ENCODE measurements at regions not wholly inside any gene's neighbourhood (a gene's known extent, or its start where the extent isn't known, plus 50 kb on each side); places are given as distances from the start of the nearest gene placed in this dataset.

DNA sequence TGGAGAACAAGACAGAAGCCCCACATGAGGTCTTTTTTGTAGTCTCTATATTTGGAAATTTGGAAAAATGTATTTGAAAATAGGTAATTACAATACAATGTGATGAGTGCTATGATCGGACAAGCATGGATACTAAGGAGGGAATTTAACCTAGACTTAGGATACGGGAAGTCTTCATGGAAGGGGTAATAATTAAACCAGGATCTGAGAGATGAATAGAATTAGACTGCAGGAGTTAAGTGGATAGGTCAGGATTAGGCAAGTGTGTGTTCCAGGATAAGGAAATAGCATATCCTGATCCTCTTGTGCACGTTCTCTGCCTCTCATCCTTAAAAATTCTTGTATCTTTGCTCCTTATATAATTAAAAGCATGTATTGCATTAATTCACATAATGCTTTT, 223.3 kb upstream of the PRICKLE1 start:
- TF ChIP-seq TCF7 (CRISPR knock-in tag; IDR thresholded peaks at IDR 0.05; ENCODE audit: low read depth) (no peak), NR1H2 (CRISPR knock-in tag; IDR thresholded peaks at IDR 0.05) (no peak), NFYB (CRISPR knock-in tag; conservative IDR thresholded peaks at IDR 0.05; ENCODE audit: low read depth) (no peak), RORB (CRISPR knock-in tag; IDR thresholded peaks at IDR 0.05) (no peak), ZNF219 (CRISPR knock-in tag; IDR thresholded peaks at IDR 0.05; ENCODE audit: borderline replicate concordance) (no peak), CREM (CRISPR knock-in tag; IDR thresholded peaks at IDR 0.05) (no peak), ZNF317 (CRISPR knock-in tag; IDR thresholded peaks at IDR 0.05; ENCODE audit: borderline replicate concordance, low read depth) (no peak), JAZF1 (CRISPR knock-in tag; IDR thresholded peaks at IDR 0.05) (no peak), GTF2I (CRISPR knock-in tag; conservative IDR thresholded peaks at IDR 0.05) (no peak), TP53 (CRISPR knock-in tag; IDR thresholded peaks at IDR 0.05) (no peak), PRRX2 (CRISPR knock-in tag; IDR thresholded peaks at IDR 0.05) (no peak), ETV6 (CRISPR knock-in tag; IDR thresholded peaks at IDR 0.05) (no peak), FOXP1 (CRISPR knock-in tag; IDR thresholded peaks at IDR 0.05; ENCODE audit: borderline replicate concordance) (no peak), ELF4 (CRISPR knock-in tag; IDR thresholded peaks at IDR 0.05; ENCODE audit: low read depth) (no peak), NFATC4 (CRISPR knock-in tag; IDR thresholded peaks at IDR 0.05) (no peak), EMX1 (CRISPR knock-in tag; IDR thresholded peaks at IDR 0.05) (no peak)
- TF ChIP-seq, protein P1, sequence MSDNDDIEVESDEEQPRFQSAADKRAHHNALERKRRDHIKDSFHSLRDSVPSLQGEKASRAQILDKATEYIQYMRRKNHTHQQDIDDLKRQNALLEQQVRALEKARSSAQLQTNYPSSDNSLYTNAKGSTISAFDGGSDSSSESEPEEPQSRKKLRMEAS (CRISPR knock-in tag; IDR thresholded peaks at IDR 0.05), result no peak
- TF ChIP-seq, protein P2, sequence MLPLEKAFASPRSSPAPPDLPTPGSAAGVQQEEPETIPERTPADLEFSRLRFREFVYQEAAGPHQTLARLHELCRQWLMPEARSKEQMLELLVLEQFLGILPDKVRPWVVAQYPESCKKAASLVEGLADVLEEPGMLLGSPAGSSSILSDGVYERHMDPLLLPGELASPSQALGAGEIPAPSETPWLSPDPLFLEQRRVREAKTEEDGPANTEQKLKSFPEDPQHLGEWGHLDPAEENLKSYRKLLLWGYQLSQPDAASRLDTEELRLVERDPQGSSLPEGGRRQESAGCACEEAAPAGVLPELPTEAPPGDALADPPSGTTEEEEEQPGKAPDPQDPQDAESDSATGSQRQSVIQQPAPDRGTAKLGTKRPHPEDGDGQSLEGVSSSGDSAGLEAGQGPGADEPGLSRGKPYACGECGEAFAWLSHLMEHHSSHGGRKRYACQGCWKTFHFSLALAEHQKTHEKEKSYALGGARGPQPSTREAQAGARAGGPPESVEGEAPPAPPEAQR (CRISPR knock-in tag; IDR thresholded peaks at IDR 0.05), result no peak
- TF ChIP-seq, protein P3, sequence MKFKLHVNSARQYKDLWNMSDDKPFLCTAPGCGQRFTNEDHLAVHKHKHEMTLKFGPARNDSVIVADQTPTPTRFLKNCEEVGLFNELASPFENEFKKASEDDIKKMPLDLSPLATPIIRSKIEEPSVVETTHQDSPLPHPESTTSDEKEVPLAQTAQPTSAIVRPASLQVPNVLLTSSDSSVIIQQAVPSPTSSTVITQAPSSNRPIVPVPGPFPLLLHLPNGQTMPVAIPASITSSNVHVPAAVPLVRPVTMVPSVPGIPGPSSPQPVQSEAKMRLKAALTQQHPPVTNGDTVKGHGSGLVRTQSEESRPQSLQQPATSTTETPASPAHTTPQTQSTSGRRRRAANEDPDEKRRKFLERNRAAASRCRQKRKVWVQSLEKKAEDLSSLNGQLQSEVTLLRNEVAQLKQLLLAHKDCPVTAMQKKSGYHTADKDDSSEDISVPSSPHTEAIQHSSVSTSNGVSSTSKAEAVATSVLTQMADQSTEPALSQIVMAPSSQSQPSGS (CRISPR knock-in tag; IDR thresholded peaks at IDR 0.05; ENCODE audit: borderline replicate concordance, low read depth), result no peak
- TF ChIP-seq, protein P4, sequence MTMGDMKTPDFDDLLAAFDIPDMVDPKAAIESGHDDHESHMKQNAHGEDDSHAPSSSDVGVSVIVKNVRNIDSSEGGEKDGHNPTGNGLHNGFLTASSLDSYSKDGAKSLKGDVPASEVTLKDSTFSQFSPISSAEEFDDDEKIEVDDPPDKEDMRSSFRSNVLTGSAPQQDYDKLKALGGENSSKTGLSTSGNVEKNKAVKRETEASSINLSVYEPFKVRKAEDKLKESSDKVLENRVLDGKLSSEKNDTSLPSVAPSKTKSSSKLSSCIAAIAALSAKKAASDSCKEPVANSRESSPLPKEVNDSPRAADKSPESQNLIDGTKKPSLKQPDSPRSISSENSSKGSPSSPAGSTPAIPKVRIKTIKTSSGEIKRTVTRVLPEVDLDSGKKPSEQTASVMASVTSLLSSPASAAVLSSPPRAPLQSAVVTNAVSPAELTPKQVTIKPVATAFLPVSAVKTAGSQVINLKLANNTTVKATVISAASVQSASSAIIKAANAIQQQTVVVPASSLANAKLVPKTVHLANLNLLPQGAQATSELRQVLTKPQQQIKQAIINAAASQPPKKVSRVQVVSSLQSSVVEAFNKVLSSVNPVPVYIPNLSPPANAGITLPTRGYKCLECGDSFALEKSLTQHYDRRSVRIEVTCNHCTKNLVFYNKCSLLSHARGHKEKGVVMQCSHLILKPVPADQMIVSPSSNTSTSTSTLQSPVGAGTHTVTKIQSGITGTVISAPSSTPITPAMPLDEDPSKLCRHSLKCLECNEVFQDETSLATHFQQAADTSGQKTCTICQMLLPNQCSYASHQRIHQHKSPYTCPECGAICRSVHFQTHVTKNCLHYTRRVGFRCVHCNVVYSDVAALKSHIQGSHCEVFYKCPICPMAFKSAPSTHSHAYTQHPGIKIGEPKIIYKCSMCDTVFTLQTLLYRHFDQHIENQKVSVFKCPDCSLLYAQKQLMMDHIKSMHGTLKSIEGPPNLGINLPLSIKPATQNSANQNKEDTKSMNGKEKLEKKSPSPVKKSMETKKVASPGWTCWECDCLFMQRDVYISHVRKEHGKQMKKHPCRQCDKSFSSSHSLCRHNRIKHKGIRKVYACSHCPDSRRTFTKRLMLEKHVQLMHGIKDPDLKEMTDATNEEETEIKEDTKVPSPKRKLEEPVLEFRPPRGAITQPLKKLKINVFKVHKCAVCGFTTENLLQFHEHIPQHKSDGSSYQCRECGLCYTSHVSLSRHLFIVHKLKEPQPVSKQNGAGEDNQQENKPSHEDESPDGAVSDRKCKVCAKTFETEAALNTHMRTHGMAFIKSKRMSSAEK (CRISPR knock-in tag; IDR thresholded peaks at IDR 0.05; ENCODE audit: borderline replicate concordance), result no peak
- Mint-ChIP-seq H3K27ac (no peak overlapping the region), H3K4me3 (no peak overlapping the region), H3K27me3 (ENCODE audit: low read depth) (no peaks in the 10 kb centered on the region), H3K9me3 (no peaks in the 10 kb centered on the region), H3K4me1 (peaks cover 11% of the 10 kb centered on the region), H3K36me3 (no peaks in the 10 kb centered on the region)
- POLR2A ChIA-PET, result no interaction called here
- CTCF ChIA-PET, result no interaction called here
- DNase-seq (ENCODE audit: low spot score) (no peak), ATAC-seq (no peak)

DNA sequence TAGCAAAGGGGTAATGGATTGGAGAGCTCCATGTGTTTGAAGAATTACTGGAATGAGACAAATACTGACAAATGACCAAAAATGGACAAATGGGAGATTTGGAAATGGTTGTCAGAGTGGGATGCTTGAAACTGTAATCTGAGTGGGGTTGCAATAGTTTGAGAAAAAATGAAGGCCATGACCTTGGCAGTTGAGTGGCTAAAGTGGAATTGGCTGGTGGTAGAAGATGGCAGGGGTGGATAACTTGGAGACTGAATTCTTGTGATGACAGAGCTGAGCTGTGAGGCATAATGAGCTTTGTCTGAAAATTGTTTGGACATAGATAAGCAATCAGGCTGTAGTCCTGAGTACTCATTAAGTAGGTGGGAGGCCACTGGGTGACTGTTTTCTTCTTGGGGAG, 222.5 kb upstream of the PRICKLE1 start:
- Mint-ChIP-seq H3K27me3 (ENCODE audit: low read depth) (no peaks in the 10 kb centered on the region), H3K36me3 (no peaks in the 10 kb centered on the region), H3K27ac (no peak overlapping the region), H3K4me1 (peaks cover 11% of the 10 kb centered on the region), H3K4me3 (no peak overlapping the region), H3K9me3 (no peaks in the 10 kb centered on the region)
- ATAC-seq, result no peak
- DNase-seq (ENCODE audit: low spot score), result no peak
- ChIA-PET CTCF (interaction anchor here (1.4 kb wide), 1 partner anchor 329 kb away, joined by 3 read pairs; no protein-coding TSS in a partner anchor), POLR2A (no interaction called here)
- TF ChIP-seq ETV6 (CRISPR knock-in tag; IDR thresholded peaks at IDR 0.05) (no peak), ZNF121 (CRISPR knock-in tag; IDR thresholded peaks at IDR 0.05) (no peak), NR1H2 (CRISPR knock-in tag; IDR thresholded peaks at IDR 0.05) (no peak), NFYB (CRISPR knock-in tag; conservative IDR thresholded peaks at IDR 0.05; ENCODE audit: low read depth) (no peak), FOXK1 (CRISPR knock-in tag; IDR thresholded peaks at IDR 0.05) (no peak), RORB (CRISPR knock-in tag; IDR thresholded peaks at IDR 0.05) (no peak)
- TF ChIP-seq, protein P5, sequence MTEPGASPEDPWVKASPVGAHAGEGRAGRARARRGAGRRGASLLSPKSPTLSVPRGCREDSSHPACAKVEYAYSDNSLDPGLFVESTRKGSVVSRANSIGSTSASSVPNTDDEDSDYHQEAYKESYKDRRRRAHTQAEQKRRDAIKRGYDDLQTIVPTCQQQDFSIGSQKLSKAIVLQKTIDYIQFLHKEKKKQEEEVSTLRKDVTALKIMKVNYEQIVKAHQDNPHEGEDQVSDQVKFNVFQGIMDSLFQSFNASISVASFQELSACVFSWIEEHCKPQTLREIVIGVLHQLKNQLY (CRISPR knock-in tag; IDR thresholded peaks at IDR 0.05), result no peak
- TF ChIP-seq, protein P6, sequence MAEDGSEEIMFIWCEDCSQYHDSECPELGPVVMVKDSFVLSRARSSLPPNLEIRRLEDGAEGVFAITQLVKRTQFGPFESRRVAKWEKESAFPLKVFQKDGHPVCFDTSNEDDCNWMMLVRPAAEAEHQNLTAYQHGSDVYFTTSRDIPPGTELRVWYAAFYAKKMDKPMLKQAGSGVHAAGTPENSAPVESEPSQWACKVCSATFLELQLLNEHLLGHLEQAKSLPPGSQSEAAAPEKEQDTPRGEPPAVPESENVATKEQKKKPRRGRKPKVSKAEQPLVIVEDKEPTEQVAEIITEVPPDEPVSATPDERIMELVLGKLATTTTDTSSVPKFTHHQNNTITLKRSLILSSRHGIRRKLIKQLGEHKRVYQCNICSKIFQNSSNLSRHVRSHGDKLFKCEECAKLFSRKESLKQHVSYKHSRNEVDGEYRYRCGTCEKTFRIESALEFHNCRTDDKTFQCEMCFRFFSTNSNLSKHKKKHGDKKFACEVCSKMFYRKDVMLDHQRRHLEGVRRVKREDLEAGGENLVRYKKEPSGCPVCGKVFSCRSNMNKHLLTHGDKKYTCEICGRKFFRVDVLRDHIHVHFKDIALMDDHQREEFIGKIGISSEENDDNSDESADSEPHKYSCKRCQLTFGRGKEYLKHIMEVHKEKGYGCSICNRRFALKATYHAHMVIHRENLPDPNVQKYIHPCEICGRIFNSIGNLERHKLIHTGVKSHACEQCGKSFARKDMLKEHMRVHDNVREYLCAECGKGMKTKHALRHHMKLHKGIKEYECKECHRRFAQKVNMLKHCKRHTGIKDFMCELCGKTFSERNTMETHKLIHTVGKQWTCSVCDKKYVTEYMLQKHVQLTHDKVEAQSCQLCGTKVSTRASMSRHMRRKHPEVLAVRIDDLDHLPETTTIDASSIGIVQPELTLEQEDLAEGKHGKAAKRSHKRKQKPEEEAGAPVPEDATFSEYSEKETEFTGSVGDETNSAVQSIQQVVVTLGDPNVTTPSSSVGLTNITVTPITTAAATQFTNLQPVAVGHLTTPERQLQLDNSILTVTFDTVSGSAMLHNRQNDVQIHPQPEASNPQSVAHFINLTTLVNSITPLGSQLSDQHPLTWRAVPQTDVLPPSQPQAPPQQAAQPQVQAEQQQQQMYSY (CRISPR knock-in tag; IDR thresholded peaks at IDR 0.05), result no peak

All from WTC11 (cell line).